Activated CD4-positive, alpha-beta T cell treated with anti-CD3 and anti-CD28 coated beads, Interleukin-2, amount 50 U/mL, for 24 hours (primary cell): ENCODE measurements at regions not wholly inside any gene's neighbourhood (a gene's known extent, or its start where the extent isn't known, plus 50 kb on each side); places are given as distances from the start of the nearest gene placed in this dataset.

Experiments used
- DNase-seq, 2 donors: peaks; one replicate each; pipeline ENCODE4 v3.0.0-alpha.2; 2020; ENCODE audit warnings: low read depth in 1 of 2, low spot score in 1 of 2

DNA sequence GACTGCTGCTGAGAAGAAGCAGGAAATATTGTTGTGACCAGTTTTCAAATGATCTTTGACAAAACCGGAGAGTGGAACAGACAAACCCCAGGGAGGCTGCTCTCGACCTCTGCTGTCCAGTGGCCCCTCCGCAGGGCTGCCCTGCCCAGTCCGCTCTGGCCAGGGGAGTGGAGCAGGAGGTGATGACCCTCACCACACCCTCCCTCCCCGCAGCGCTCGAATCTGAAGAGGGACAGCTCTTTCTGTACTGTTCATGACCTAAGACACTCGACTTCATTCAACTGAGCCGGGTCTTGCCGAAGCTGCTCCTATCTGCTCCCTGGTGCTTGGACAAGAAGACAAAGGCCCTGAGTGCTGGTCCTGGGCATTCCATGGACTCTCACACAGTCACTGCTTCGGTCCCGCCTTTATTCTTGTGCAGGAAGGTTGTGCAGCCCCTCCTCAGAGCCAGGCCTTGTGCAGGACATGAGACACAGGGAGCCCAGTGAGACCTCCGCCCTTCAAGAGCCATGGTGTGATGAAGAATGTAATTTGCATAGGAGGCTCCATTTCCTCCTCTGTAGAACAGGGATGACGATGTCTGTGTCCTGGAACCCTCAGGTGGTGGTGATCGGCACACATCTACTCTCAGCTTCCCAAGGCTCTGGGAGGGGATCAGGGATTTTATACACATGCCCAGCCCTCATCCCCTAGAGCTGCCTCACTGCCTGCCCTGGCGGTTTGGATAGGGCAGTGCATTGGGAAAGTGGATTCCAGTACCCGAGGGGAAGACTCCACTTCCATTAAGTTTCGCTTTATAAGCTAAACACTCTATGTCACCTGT is 97.1 kb upstream of the PRR20G start:
- no peak for DNase-seq

DNA sequence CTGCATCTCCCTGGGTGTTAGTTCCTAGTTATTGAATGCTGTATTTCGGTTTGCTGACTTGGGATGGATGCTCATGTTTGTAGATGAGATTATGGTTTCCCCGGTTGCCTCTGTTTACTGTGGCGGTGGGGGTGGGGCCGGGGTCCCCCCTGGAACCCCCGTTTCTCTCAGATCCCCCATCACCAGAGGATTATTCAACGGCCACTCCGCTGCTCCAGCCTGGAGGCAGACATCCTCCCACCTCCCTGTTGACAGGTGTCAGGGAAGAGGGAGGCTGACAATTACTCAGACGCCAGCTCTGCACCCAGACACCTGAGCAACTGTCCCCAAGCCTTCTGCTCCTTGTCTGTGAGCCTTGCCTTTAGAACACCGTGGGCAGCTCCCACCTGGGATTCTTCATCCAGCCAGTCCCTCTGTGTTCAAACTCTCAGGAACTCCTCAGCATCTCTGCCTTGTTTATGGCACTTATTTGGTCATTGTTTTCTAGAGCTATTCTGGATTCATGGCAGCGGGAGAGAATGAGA is 95.9 kb upstream of the PRR20G start:
- DNase-seq, result no peak

DNA sequence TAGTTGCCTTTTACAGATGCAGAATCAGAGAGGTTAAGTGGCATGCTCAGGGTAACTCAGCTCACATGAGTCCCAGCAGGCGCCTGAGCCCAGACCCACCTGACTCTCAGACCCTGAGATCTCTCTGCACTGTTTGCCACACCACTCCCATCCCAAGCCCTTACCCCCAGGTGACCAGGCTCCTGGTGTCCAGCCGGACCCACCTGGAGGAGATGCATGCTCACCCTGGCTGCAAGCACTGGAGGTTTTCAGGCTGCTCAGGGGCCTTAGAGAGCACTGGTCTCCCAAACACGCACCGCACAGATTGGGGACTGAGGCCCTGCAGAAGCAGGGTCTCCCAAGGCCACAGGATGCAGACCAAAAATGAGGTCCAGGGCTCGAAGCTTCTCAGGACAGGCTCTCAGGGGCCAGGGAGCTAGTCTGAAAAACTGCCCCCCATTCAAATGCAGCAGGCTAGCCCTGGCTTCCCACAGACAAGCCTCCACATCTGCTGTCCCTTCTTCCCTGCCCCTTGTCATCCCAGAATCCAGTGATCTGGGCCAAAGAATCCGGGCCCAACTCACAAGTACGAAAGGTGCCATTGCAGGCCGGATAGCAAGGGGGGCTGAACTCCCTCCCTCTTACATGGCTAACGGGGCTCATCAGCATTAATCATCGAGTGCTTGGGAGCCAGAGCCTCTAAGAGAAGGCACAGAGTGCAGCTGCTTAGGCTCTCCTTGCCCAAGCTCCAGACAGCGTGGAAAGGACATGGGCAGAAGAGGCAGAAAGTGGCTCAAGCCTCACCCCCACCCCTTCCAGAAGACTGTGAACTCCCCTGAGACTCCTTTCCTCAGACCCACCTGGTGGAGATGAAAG is 90.2 kb upstream of the PRR20G start:
- no peak for DNase-seq

DNA sequence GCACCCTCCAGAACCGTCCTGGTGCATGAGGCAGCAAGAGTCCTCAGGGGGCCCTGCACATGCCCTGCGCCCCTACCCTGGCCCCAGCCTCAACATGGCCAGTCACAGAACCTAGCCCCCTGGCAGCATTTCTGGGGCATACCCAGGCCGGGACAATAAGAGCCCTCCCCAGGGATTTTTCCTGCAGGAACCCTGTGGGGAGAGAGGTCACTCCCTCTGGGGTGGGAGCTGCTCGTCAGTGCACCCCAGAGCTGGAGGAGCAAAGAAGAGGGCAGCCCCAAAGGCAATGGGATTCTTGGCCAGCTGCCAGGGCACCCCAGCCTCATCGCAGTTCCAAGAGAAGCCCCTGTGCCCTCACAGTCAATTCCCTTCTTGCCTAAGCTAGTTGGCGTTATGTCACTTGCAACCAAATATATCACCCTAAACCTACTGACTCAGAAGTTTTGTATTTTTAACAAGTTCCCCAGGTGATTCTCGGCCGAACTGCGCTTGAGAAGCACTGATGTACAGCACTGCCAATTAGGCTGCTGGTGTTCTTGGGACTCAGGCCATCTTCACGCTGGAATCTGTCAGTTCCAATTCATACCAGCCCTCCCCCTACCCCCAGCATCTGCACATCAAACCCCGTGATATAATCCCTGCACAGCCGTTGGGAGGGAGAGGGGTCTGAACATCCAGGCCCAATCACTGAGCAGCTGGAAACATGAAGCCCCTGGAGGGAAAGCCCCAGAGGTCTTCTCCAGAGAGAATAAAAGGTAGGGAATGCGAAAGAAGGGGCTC is 87.5 kb upstream of the PRR20G start:
- DNase-seq, result no peak

DNA sequence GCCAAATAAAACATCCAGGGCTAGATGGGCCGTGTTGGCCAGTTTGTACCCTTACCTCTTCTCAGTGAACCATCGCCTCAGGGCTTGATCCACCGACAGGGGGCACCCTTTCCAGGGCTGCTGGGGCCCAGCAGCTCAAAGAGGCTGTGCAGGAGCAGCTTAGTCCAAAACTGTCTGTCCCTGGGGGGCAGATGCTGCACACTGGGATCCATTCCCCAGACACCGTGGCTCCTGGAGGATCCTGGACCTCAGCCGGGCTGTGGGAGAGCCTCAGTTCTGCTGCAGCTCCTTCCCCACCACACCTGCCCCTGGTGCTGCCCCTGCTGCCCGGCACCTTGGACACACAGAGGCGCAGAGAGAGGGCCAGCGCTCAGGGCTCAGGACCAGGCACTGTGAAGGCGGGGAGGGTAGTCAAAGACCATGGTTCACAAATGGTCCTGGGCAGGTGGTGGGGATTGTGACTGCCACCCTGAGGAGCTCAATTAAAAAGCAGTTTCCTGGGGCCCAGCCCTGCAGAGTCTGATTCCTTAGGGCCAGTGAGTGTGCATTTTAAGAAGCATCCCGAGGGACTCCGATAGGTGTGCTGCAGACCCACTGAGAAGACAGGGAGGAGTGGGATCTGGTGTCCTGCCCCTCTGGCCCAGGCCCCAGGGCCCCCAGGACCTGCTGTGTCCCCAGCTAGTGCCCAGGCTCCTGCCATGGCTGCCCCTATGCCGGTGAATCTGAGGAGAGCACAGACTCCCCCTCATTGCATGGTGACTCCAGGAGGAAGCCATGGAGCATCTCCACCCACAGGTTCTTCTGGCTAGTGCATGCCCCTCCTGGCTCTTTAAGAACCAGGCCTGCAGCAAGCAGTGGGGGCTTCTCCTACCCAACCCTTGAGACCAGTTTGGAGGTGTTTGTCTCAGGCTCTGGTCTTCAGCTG is 86.5 kb upstream of the PRR20G start:
- DNase-seq, result no peak

DNA sequence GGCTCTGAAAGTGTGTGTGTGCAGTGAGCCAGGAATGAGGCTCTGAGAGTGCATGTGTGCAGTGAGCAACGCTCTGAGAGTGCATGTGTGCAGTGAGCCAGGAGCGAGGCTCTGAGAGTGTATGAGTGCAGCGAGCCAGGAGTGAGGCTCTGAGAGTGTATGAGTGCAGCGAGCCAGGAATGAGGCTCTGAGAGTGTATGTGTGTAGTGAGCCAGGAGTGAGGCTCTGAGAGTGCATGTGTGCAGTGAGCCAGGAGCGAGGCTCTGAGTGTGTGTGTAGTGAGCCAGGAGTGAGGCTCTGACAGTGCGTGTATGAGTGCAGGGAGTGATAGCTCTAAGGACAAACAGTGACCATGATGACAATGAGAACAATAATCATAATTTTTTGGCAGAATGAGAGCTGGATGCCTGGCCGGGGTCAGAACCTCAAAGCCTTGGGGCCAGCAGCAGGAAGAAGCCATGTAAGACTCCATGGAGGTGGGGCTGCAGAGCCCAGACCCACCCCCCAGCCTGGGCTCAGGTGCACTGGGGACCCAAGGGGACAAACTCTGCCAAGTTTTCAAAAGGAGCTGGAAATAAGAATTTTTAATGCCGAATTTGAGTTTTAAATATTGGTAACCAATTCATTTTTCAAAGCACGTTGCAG is 85.7 kb upstream of the PRR20G start:
- DNase-seq, result no peak

DNA sequence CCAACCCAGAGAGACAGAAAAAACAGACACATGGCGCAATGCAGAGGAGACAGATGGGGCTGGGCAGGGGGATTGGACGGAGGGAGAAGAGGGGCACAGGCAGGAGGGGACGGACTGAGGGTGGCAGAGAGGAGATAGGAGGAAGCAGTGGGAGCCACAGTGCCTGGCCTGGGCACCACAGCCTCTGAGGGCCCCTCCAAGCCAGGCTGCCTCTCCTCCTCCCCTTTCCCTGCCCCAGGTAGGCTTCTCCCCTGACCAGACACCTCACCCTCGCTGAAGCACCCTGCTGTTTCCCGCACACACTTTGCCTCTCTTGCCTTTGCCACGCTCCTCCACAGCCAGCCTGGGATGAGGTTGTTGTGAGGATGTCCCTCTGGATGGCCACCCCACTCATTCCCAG is 84.0 kb upstream of the PRR20G start:
- DNase-seq, result no peak

DNA sequence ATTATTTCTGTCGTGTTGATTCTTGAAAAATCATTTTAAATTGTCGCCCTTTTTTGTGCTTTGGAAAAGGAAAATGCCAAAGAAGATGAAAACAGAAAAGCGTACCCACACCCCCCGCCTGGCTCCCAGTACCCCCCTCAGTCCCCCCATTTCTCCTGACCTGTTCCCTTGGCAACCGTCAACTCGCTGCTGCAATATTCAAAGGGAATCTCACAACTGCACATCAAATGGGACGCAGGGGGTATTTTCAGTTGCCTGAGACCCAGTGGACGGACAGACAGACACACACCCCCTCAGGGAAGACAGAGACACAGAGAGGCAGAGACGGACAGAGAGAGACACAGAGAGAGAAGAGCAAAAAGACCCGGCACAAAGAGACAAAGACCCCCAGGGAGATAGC is 83.5 kb upstream of the PRR20G start:
- no peak for DNase-seq

DNA sequence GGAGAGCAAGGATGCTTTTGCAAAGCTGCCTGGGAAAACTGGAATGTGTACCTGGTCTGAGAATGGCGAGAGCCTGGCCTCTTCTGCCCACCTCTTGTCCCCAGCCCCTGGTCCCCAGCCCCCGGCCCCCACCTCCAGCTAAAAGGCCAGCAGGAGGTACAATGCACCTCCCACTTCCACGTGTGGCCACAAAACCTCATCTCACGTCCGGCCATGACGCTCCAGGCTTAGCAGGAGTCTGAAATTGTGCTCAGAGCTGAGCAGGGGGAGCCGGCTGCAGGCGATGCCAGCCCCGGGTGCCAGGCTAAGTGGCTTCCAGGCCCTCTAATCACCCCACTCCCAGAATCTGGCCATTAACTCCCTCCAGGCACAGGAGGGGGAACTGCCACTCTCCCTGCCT is 83.1 kb upstream of the PRR20G start:
- DNase-seq, result no peak

DNA sequence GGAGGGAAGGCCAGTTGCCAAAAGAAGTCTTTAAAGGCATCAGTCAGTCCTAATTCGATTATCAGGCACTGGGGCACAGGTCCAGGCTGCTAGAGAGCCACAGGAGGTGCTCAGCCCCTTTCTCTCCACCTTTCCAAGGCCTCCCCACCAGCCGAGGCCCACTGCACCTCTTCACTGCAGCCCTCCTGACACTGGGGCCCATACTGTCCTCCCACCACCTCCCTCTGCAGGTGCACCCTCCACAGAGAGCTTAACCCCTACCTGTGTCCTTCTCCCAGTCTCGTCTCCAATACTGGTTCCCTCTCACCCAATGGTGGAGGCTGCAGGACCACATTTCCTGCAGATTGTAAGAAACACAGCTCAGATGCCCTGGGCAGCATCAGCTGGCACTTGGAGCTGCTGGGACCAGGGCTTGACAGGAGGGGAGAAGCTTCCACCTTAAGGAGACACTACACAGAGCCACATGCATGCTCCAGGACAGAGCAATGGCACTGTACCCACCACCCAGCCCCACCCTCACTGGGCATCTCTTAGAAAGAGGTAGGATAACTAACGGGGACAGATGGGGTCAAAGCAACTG is 81.6 kb upstream of the PRR20G start:
- DNase-seq, result no peak

DNA sequence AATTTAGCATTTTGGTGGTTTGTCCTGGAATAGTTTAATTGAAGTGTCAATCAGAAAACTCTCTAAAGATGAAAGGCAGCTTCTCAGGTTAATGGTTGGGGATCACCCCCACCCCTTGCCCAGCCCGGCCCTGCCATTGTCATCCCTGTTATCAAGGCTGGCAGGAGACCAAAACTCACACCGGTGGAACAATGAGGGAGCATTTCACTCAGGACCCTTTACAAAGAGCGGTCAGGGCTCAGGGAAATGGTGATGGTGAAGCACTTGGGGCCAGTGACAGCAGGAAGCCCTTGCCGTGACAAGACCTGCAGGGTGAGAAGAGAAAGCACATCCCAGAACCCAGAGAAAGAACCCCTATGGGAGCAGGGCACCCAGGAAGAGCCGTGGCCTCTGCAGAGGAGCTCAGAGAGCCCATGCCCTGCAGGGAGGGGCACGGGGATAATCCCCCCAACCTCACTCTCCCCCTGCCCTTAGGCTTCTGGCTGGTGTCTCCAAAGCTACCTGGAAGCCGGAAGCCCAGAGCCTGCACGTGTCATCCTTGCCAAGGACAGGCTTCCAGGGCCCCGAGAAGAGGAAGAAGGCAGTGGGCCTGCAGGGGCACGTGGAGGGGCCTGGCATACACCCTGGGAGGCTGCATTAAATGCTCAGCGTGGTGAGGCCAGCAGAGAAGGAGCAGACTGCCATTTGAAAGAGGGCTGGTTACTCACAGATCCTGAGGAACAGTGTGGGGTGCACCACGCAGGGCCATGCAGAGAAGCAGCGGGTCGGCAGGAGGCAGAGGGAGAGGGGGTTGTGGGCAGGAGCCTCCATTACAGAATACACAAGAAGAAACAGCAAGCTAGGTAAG is 80.6 kb upstream of the PRR20G start:
- DNase-seq, result no peak

DNA sequence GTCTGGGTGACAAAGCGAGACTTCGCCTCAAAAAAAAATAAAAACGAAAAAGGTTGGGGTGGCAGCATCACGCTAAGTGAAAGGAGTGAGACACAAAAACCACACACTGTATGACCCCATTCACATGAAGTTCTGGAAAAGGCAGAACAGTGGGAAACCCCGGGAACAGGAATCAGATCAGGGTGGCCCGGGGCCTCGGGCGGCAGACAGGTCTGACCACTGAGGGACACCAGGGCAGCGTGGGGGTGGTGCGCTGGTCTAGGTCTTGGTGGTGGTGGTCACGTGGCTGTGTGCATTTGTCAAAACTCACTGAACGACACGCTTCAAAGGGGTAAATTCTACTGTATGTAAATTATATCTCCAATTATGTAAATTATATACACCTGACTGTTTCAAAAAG is 79.7 kb upstream of the PRR20G start:
- DNase-seq, result no peak

DNA sequence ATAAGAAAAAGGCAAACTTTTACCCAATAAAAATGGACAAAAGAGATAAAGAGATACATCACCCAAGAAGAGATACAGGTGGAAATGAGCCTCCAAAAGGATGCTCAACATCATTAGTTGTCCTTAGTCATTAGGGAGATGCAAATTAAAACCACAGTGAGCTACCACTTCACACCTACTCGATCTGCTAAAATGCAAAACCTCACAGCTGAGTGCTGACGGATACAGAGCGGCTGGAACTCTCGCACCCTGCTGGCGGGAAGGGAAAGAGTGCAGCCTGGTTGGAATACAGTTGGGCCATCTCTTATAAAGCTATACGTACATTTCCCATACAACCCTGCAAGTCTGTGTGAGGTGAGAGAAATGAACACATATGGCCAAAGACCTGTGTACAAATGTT is 78.5 kb upstream of the PRR20G start:
- no peak for DNase-seq

DNA sequence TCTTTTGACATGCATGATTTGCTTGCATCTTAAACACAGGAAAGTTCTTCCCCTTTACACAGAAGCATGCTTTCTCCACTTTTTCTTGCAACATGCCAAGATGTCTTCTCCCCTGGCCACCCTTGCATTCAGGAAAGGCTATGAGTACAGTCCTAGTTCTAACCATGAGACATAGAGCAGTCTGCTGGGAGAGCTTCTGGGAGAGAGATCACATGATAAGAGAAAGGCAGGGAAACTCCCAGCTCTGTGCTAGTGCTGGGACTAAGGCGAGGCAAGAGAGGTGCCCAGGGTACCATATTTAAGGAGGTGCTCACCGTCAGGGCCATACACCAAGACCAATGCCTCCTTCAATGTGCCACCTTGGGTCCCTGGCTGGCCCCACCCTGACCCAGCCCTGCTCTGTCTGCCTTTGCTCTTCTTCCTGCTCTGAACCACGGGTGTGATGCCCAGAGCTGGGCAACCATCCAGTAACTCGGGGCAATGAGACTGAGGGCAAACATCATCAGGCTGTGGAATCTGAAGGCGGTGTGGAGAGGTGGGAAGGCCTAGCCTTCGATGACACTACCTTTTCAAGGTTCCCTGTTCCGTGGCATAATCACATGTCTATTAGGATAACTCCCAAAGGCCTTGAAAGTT is 77.4 kb upstream of the PRR20G start:
- no peak for DNase-seq

DNA sequence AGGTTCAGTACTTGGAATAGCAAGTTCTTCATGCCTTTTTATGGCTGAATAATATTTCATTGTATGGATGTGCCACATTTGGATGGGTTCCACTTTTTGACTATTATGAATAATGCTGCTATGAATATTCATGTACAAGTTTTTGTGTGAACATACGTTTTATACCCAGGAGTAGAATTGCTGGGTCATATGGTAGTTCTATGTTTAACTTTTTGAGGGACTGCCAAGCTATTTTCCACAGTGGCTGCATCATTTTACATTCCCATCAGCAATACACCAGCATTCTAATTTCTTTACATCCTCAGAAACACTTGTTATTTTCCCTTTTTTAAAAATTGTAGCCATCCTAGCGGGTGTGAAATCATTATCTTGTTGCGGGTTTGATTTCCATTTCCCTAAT is 76.0 kb upstream of the PRR20G start:
- no peak for DNase-seq

DNA sequence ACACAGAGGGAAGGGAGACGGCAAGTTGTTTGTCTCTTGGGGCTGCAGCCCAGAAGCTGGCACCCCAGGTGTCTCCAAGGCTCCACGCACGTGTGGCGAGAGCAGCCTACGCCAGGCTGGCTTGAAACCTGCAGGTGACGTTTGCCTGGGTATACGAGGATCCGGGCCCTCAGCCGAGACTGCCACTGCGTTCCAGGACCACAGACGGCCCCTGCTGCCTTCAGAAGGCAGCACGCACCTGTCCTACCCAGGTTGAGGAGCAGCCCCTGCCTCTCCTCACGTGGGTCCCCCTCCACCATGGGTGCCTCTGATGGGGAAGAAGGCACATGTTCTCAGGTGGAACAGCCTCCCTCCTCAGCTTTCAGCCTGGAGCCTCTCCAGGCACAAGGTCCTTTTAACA is 75.3 kb upstream of the PRR20G start:
- no peak for DNase-seq

DNA sequence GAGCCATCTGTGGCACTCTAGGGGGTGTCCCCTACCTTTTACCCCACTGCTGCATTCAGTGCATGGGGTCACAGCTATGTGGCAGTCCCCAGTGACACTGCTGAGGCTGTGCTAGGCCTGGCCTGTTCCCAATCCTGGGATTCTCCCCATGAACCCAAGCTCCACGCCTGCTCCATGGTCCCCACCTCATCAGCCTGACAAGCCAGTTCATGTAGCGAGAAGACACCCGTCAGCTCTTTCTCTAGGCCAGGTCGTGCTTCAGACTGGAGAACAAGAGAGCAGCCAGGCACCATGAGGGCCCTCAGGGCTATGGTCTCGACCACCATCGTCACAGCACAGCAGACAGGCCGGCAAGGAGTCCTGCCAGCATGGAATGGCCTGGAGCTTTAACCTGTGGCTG is 72.8 kb upstream of the PRR20G start:
- no peak for DNase-seq

DNA sequence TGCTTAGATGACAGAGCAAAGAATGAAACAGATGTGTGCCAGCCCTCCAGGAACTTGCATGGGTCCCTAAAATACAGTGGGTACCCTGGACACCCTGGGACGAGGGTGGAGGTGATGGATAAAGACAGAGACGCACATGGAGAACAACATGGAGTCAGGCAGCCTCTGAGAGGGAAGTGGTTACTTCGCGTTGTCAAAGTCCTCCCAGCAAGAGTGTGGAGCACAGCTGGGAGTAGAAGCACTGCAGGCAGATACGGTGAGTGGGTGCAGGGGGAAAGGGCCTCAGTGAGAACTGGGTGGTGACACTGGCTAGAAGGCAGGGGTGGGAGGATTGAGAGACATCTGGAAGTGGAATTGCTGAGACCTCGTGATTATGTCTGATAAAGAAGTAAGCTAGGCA is 70.8 kb upstream of the PRR20G start:
- DNase-seq, result no peak
